OCI-LY3 (cell line): ENCODE measurements at regions not wholly inside any gene's neighbourhood (a gene's known extent, or its start where the extent isn't known, plus 50 kb on each side); places are given as distances from the start of the nearest gene placed in this dataset.

Experiments
- H2AFZ ChIP-seq: fragments of 200-600, 300-600 bp; shearing (Covaris generic); 2 replicates; pipeline ENCODE4 v1.6.0; 2014; ENCODE audit warnings: antibody characterized with exemption, low read depth, low read length
- H3K27ac ChIP-seq: fragments of 200-600, 300-600 bp; sonication (generic); 2 replicates; pipeline ENCODE4 v1.5.1; 2014; ENCODE audit warnings: mild to moderate bottlenecking, low read length, moderate library complexity, mixed read lengths
- H3K27me3 ChIP-seq: fragments of 200-600, 300-600 bp; sonication (generic); 2 replicates; pipeline ENCODE4 v1.6.1; 2014; ENCODE audit warnings: low read depth, low read length, mixed read lengths
- H3K36me3 ChIP-seq: fragments of 200-600, 300-600 bp; sonication (generic); replicated peaks from 2 replicates; pipeline ENCODE3; 2014; ENCODE audit warnings: low read depth, low read length, mixed read lengths
- H3K4me1 ChIP-seq: fragments of 300-600, 200-600 bp; sonication (generic); 2 replicates; pipeline ENCODE4 v1.6.1; 2014; ENCODE audit warnings: low read length, mixed read lengths
- H3K4me2 ChIP-seq: fragments of 200-600, 300-600 bp; sonication (generic); 2 replicates; pipeline ENCODE4 v1.6.1; 2014; ENCODE audit warnings: low read length, mixed read lengths
- H3K4me3 ChIP-seq: fragments of 300-600, 200-600 bp; sonication (generic); 2 replicates; pipeline ENCODE4 v1.5.1; 2014; ENCODE audit warnings: antibody characterized with exemption, mild to moderate bottlenecking, low read length, moderate library complexity
- H3K79me2 ChIP-seq: fragments of 300-600, 200-600 bp; shearing (Covaris generic); 2 replicates; pipeline ENCODE4 v1.6.1; 2014; ENCODE audit warnings: mild to moderate bottlenecking, low read length, mixed read lengths
- H3K9ac ChIP-seq: fragments of 300-600, 200-600 bp; shearing (Covaris generic); 2 replicates; pipeline ENCODE4 v1.6.0; 2014; ENCODE audit warnings: mild to moderate bottlenecking, low read length, moderate library complexity
- H3K9me3 ChIP-seq: fragments of 200-600, 300-600 bp; shearing (Covaris generic); 2 replicates; pipeline ENCODE4 v1.6.1; 2014; ENCODE audit warnings: low read length, mixed read lengths; ENCODE audit not compliant: insufficient read depth
- H4K20me1 ChIP-seq: fragments of 200-600, 300-600 bp; sonication (generic); 2 replicates; pipeline ENCODE4 v1.6.1; 2016; ENCODE audit warnings: low read length, mixed read lengths; ENCODE audit not compliant: insufficient read depth
- CTCF ChIP-seq: fragments of 200-600, 300-600 bp; sonication (generic); IDR thresholded peaks from 2 replicates; pipeline ENCODE4 v1.5.1; 2014; ENCODE audit warnings: antibody characterized with exemption, low read length, low read depth
- EZH2phosphoT487 ChIP-seq: fragments of 200-600 bp; shearing (Covaris generic); IDR thresholded peaks from 2 replicates; pipeline ENCODE4 v1.6.1; 2018; ENCODE audit warnings: antibody characterized with exemption, mixed run types, low read depth

- Histone ChIP-seq H2AFZ (no peak overlapping the region), H3K79me2 (no peaks in the 10 kb centered on the region), H3K36me3 (no peaks in the 10 kb centered on the region), H3K9me3 (no peaks in the 10 kb centered on the region), H3K4me1 (no peaks in the 10 kb centered on the region), H3K9ac (no peak overlapping the region), H4K20me1 (no peaks in the 10 kb centered on the region), H3K27ac (no peak overlapping the region), H3K4me2 (no peak overlapping the region), H3K27me3 (no peaks in the 10 kb centered on the region), H3K4me3 (no peak overlapping the region)
- no peak for TF ChIP-seq CTCF
- TF ChIP-seq EZH2phosphoT487 = no peak
Measured at GRCh38 chr5:26148569-26149107, 889.7 kb downstream of the CDH9 start.

DNA sequence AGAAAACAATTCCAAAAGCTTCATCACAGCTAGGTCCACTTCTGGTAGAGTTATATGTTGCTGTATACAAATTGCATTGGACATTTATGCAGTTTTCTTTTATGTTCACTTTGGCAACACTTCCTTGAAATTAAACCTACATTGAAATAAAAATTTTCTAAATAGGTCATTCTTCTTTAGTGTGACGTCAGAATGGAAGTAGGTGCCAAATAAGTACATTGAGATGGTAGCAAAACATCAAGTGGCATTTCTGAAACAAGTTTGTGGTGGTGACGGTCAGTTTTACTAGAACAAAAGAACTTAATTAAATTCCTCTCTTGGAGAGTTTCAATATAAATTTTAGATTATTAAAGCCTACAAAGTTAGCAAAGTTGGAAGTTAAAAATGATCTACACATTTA is 895.1 kb downstream of the CDH9 start:
- no peaks in the 10 kb centered on the region for H3K79me2 ChIP-seq
- no peak overlapping the region for H3K4me2 ChIP-seq
- TF ChIP-seq CTCF (no peak), EZH2phosphoT487 (no peak)
- H3K4me3 ChIP-seq = no peak overlapping the region
- H3K27ac ChIP-seq = no peak overlapping the region
- no peaks in the 10 kb centered on the region for H4K20me1 ChIP-seq
- H3K9ac ChIP-seq = no peak overlapping the region
- H3K9me3 ChIP-seq = no peaks in the 10 kb centered on the region
- no peaks in the 10 kb centered on the region for H3K36me3 ChIP-seq
- no peak overlapping the region for H2AFZ ChIP-seq
- H3K27me3 ChIP-seq = no peaks in the 10 kb centered on the region
- no peaks in the 10 kb centered on the region for H3K4me1 ChIP-seq

GRCh38 chr5:26121338-26121737 is 917.0 kb downstream of the CDH9 start:
- Histone ChIP-seq H3K79me2 (no peaks in the 10 kb centered on the region), H3K36me3 (no peaks in the 10 kb centered on the region), H3K27me3 (no peaks in the 10 kb centered on the region), H3K27ac (no peak overlapping the region), H3K9me3 (no peaks in the 10 kb centered on the region), H3K9ac (no peak overlapping the region), H3K4me2 (no peak overlapping the region), H2AFZ (no peak overlapping the region), H3K4me3 (no peak overlapping the region), H4K20me1 (no peaks in the 10 kb centered on the region), H3K4me1 (no peaks in the 10 kb centered on the region)
- TF ChIP-seq CTCF = no peak
- no peak for TF ChIP-seq EZH2phosphoT487

GRCh38 chr5:26104175-26104574 is 934.2 kb downstream of the CDH9 start:
- H3K79me2 ChIP-seq = no peaks in the 10 kb centered on the region
- H4K20me1 ChIP-seq = no peaks in the 10 kb centered on the region
- H3K9ac ChIP-seq = no peak overlapping the region
- H3K4me1 ChIP-seq = no peaks in the 10 kb centered on the region
- no peak overlapping the region for H3K27ac ChIP-seq
- no peak overlapping the region for H2AFZ ChIP-seq
- H3K4me3 ChIP-seq = no peak overlapping the region
- TF ChIP-seq EZH2phosphoT487 (no peak), CTCF (no peak)
- no peaks in the 10 kb centered on the region for H3K9me3 ChIP-seq
- H3K4me2 ChIP-seq = no peak overlapping the region
- no peaks in the 10 kb centered on the region for H3K27me3 ChIP-seq
- no peaks in the 10 kb centered on the region for H3K36me3 ChIP-seq
